ENCODE measurements at regions not wholly inside any gene's neighbourhood (a gene's known extent, or its start where the extent isn't known, plus 50 kb on each side); places are given as distances from the start of the nearest gene placed in this dataset.

- no peak for DNase-seq
These were observed 54.6 kb upstream of the ANK2 start for GRCh38 chr4:112994732-112995464.
